ENCODE measurements at regions not wholly inside any gene's neighbourhood (a gene's known extent, or its start where the extent isn't known, plus 50 kb on each side); places are given as distances from the start of the nearest gene placed in this dataset.

DNA sequence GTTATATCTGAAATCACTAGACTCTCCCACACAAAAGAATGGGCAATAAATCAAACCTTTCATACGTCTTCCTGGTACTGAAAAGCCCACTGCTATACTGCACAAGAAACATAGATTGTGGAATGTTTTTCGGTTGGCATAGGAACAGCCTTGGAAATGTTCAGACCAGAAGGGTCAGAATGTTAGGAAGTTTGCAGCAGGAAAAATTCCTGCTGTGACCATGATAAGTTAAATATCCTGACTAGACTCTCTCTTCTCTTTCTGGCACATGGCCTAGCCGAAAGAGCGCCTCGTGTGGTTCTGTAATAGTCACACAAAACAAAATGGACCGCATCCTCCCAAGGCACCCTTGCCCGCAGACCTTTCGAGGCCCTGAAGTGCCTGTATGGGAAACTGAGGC is 427.2 kb downstream of the COG6 start:
- intact Hi-C loops (cut with DNase I; ENCODE audit: low total_unique reads): no loop called here
- Histone ChIP-seq H3K4me1 (peaks cover 0 to 19% (median 5%) of the 10 kb centered on the region in 6 donors), H3K4me3 (no peak overlapping the region), H3K36me3 (no peaks in the 10 kb centered on the region), H3K27me3 (replicated peaks in 1 of 7) (no peaks in the 10 kb centered on the region), H3K9me3 (no peaks in the 10 kb centered on the region), H3K27ac (peak overlapping the region in 7 of 8 donors; percentile 8 to 69 (median 49))
- no peak for DNase-seq
- TF ChIP-seq, protein P1, sequence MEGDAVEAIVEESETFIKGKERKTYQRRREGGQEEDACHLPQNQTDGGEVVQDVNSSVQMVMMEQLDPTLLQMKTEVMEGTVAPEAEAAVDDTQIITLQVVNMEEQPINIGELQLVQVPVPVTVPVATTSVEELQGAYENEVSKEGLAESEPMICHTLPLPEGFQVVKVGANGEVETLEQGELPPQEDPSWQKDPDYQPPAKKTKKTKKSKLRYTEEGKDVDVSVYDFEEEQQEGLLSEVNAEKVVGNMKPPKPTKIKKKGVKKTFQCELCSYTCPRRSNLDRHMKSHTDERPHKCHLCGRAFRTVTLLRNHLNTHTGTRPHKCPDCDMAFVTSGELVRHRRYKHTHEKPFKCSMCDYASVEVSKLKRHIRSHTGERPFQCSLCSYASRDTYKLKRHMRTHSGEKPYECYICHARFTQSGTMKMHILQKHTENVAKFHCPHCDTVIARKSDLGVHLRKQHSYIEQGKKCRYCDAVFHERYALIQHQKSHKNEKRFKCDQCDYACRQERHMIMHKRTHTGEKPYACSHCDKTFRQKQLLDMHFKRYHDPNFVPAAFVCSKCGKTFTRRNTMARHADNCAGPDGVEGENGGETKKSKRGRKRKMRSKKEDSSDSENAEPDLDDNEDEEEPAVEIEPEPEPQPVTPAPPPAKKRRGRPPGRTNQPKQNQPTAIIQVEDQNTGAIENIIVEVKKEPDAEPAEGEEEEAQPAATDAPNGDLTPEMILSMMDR (IDR thresholded peaks at IDR 0.05 in 8 of 11, conservative IDR thresholded peaks at IDR 0.05 in 3 of 11): peak in 6 of 11 experiments; percentile 8 to 50 (median 30)
- TF ChIP-seq POLR2A (IDR thresholded peaks at IDR 0.05) (no peak), POLR2AphosphoS5 (IDR thresholded peaks at IDR 0.05) (peak in 1 of 3 donors; percentile 59)
- whole genome bisulfite sequencing, 5 donors: 52 to 76% (median 66%) methylated on average over 8 of the region's 8 CpGs

DNA sequence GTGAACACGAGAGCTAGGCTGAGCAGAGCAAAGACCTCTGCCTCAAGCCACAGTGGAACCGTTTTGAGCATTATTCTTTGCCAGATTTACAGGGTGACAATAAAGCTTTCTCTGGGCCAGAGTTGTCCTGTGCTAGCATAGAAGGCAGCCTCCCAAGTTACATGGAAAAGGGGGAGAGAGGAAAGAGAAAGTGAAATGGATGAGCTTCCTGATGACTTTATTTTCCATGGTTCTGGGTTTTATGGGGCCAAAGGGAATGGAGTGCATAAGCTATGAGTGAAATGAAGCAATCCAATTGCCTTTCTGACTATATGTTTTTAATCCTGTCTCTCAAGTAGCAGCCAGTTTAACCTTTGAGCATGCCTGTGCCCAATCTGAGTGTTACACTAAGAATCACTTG is 428.4 kb downstream of the COG6 start:
- intact Hi-C loops (cut with DNase I; ENCODE audit: low total_unique reads): no loop called here
- no peak for TF ChIP-seq POLR2A (IDR thresholded peaks at IDR 0.05)
- no peak for TF ChIP-seq POLR2AphosphoS5 (IDR thresholded peaks at IDR 0.05)
- TF ChIP-seq, protein P1 (IDR thresholded peaks at IDR 0.05 in 8 of 11, conservative IDR thresholded peaks at IDR 0.05 in 3 of 11): no peak
- DNase-seq: no peak
- H3K27me3 ChIP-seq (replicated peaks in 1 of 7): no peaks in the 10 kb centered on the region
- H3K36me3 ChIP-seq: no peaks in the 10 kb centered on the region
- no peaks in the 10 kb centered on the region for H3K9me3 ChIP-seq
- peaks cover 0 to 19% (median 5%) of the 10 kb centered on the region in 6 donors for H3K4me1 ChIP-seq
- WGBS, 5 donors: 91 to 98% (median 94%) methylated on average over 2 of the region's 2 CpGs
- H3K4me3 ChIP-seq: no peak overlapping the region
- H3K27ac ChIP-seq: no peak overlapping the region

DNA sequence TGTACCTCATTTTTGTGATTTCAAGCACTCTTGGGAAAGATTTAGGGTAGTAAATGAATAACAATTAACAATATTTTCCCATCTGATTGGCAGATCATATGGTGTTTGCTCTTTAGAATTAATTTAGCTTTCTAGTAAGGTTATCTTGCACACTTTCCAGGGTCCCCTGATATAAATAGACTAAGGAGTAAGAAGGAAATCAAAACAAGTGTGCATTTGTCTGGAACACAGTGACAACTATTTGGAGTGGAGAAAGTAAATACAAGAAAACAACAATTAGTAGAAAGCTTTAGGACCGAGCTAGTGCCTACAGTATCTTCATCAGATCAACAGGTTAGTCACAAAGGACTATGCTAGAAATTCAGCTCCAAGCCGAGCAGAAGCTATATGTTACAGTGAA is 429.5 kb downstream of the COG6 start:
- WGBS, 5 donors: 85 to 92% (median 88%) methylated on average over 2 of the region's 2 CpGs
- H3K4me1 ChIP-seq: peaks cover 0 to 19% (median 5%) of the 10 kb centered on the region in 6 donors
- H3K36me3 ChIP-seq: no peaks in the 10 kb centered on the region
- TF ChIP-seq POLR2AphosphoS5 (IDR thresholded peaks at IDR 0.05): no peak
- H3K4me3 ChIP-seq: no peak overlapping the region
- intact Hi-C loops (cut with DNase I; ENCODE audit: low total_unique reads): no loop called here
- H3K27ac ChIP-seq: no peak overlapping the region
- no peaks in the 10 kb centered on the region for H3K9me3 ChIP-seq
- DNase-seq: no peak
- no peaks in the 10 kb centered on the region for H3K27me3 ChIP-seq (replicated peaks in 1 of 7)

DNA sequence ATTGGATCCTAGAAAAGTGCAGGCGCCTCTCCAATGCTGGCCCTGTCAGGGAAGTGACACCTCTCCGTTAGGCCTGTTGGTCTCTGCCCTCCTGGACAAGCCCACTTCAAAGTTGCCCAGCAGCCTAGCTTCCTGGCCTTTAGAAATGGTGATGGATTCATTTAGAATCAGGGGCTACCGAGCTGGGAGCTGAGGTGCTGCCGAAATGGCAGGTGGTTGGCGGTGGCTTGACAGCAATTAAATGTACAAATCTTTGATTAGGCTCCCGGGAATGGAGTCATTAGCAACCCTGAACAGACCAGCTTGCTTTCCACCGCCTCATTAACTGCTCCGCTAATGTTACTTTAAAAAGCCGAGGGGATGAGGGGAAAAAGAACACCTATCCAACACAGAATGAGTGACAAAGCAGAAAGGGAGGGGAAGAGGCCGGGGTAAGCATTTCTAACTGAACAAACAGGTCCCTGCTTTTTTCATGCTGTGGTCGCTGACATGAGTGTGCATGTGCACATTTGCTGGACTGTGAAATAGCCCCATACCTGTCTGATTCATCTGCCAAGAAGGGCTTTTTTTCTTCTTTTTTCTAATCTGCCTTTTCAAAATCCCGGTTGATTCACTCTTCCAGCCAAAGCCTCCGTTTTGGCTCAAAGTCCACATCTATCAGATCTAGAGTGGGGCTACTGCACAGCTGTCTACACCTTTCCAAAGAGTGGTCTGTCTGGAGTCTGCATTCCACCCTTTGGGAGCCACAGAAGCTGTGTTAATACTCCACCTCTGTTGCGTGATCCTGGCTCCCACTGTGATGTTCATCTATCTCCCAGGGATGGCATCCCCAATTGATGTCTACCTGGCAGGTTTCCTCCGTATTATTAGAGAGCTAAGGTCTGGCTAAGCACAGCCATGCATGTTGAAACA is 431.9 kb downstream of the COG6 start:
- 79 to 92% (median 83%) methylated on average over 15 of the region's 15 CpGs for WGBS, 5 donors
- Histone ChIP-seq H3K4me3 (no peak overlapping the region), H3K27ac (no peak overlapping the region), H3K4me1 (peaks cover 0 to 14% (median 4%) of the 10 kb centered on the region in 6 donors), H3K27me3 (replicated peaks in 1 of 7) (no peaks in the 10 kb centered on the region), H3K36me3 (no peaks in the 10 kb centered on the region), H3K9me3 (no peaks in the 10 kb centered on the region)
- TF ChIP-seq, protein P1 (IDR thresholded peaks at IDR 0.05 in 8 of 11, conservative IDR thresholded peaks at IDR 0.05 in 3 of 11): no peak
- TF ChIP-seq POLR2AphosphoS5 (IDR thresholded peaks at IDR 0.05) (no peak), POLR2A (IDR thresholded peaks at IDR 0.05) (no peak)
- intact Hi-C loops (cut with DNase I; ENCODE audit: low total_unique reads): no loop called here
- no peak for DNase-seq
